GM21619 (cell line): ENCODE measurements at regions not wholly inside any gene's neighbourhood (a gene's known extent, or its start where the extent isn't known, plus 50 kb on each side); places are given as distances from the start of the nearest gene placed in this dataset.
"Not testable (repeated sequence)": the region's sequence is repeated elsewhere in the genome, so short reads cannot be mapped to it uniquely, and the experiment has no call there.

Experiments used
- ATAC-seq: cut with Tn5 transposase; IDR thresholded peaks from one replicate; pipeline ENCODE4 v1.9.1; 2021; ENCODE audit not compliant: unreplicated experiment

DNA sequence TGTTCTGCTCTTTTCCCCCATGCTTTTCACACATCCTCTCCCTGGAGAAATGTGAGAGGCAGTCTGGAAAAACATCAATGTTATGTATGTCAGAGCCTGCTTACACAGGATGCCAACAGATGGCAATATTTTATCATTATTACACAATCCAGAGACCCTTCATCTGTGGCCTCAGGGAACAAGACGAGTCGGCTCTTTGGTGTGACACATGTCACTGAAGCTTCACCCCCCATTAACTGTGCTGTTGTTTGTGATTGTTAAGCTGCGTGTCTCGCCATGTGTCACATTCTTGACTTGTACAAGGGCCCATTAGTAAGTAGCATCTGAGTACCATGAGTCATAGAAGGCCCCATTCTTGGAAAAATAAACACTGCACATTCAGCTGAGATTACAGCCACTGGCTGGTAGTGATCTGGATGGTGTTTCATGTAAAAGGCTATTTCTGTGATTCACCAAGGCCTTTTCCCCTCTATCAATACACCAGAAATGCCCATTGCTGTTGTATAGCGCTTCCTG is 682.1 kb upstream of the SOX9 start:
- ATAC-seq: no peak

- no peak for ATAC-seq
Measured at GRCh38 chr17:71440513-71440912, 680.3 kb upstream of the SOX9 start.

GRCh38 chr17:71441098-71441497 is 679.7 kb upstream of the SOX9 start:
- ATAC-seq: no peak

- no peak for ATAC-seq
Measured at GRCh38 chr17:71444078-71444477, 676.7 kb upstream of the SOX9 start.

- ATAC-seq: no peak
Measured at GRCh38 chr17:71446645-71447437, 674.0 kb upstream of the SOX9 start.

DNA sequence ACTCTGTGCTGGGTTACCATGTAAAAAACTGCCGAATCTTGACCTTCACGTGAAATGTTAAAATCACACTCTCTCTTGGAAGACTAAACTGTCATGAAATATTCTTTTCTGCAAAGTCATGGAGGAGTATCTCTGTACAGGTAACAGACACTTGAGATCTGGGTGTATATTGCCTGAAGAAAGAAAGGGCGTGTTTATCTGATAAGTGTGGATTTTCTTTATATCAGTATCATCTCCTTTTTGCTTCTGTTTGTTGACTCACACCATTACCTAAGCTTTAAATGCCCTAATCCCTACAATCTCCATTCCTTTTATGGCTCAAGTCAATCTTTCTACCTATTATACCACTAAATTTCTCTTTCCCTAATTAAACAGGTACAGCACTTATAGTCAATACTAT is 673.2 kb upstream of the SOX9 start:
- ATAC-seq: no peak

- ATAC-seq: not testable (repeated sequence)
Measured at GRCh38 chr17:71450657-71451056, 670.2 kb upstream of the SOX9 start.

DNA sequence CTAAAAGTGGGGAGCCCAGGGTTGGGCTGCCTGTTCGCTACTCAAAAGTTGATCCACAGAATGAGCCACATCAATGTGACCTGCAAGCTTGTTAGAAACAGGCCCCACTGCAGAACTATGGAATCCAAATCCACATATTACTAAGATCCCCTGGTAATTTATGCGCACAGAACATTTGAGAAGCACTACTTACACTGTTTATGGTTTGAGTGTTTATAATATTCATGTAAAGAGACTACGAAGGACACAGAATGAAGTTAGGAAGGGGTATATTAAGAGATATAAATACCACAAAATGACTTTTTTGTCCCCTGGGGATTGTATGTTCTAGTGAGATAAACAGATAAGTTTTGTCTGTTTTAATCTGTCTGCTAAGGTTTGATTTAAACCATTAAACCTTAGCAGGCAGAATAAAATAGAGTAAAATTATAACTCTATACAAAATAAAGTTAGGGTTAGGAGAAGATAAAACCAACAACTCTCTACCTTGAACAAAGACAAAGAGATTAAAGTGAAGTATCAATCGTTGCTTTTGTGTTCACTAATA is 666.9 kb upstream of the SOX9 start:
- ATAC-seq: no peak

DNA sequence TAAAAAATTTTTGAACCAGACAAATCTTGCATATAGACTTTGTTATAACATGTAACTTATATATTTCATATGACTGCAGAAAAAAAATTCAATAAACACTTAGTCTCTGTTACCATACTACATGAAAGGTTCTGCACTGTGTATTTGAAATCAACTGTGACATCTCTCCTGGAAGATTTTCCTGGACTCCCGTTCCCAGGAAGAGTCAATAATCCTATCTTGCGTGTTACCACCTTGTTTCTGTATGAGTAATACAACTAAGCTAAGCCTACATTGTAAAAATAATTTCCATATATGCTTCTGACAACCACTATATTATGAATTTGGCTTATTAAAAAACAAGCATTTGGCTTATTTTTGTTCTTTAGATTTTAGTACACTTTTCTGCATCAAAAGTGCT is 665.6 kb upstream of the SOX9 start:
- no peak for ATAC-seq

DNA sequence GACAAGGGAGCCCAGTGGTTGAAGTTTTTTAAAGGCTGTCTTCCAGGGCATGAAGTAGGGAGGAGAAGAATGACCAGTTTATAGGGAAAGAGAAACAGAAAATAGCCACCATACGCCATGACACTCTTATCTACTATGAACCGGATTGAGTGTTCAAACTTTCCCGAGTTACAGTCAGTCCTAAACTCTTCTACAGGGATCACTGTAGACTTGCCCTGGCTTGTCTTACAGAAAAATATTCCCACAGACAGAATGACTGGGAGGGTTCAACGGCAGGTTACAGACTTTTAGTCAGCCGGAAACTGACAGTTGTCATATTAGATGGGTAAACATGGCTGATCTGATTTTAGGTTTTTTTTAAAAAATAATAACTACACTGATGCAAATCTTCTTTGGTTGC is 662.5 kb upstream of the SOX9 start:
- no peak for ATAC-seq

- no peak for ATAC-seq
Measured at GRCh38 chr17:71460943-71461342, 659.9 kb upstream of the SOX9 start.

- no peak for ATAC-seq
Measured at GRCh38 chr17:71461498-71462169, 659.2 kb upstream of the SOX9 start.

DNA sequence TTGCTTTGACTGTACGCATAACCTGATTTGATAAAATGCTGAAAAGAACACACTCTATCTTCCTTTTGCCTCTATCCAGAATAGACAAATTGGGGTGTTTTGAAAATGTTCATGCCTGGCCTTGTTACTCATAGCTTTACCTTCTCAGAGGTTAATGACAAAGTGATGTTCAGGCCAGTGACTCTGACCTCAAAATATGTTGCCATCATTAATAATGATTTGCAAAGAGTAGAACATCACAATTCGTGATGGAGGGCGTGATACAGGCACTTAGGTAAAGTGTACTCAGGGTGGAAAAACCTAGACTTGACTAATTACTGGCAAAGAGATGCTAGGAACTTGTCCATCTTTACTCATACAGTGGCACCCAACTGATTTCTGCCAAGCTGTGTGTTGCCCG is 656.6 kb upstream of the SOX9 start:
- no peak for ATAC-seq

DNA sequence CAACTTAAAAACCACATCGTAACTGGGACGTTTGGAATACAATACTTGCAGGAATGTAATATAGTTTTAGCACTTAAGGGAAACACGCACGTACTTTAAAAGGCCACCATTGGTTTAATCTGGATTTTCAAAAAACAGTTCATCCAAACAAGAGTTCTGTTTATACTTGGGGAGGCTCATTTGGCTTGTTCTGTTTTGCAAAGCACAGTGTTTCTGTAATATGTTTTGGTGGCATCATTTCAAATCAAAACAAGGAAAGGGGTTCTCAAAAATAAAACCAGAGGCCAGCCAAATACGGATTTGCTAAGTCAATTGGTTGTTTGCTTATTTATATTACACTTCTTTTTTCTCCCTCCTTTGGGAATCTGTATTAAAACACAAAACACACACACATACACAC is 656.1 kb upstream of the SOX9 start:
- ATAC-seq: no peak

DNA sequence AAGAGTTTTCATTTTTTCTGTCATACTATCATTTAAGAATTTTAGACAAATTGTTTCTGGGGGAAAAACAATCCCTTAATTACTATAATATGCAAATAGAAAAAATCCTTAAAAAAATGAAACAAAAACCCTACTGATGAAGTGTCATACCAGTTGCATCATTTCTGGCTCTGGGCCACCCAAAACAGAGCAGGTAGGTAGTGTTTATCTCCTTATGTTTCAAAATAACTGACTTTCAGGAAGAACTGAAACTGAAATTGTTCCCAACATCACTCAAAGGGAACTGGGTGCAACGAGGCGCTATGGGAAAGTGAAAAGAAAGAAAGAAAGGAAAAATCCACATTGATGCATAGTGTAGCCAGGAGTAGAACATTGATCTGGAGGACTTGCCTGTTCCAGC is 653.1 kb upstream of the SOX9 start:
- ATAC-seq: no peak

- ATAC-seq: no peak
Measured at GRCh38 chr17:71470062-71470461, 650.8 kb upstream of the SOX9 start.

- no peak for ATAC-seq
Measured at GRCh38 chr17:71472809-71473789, 647.7 kb upstream of the SOX9 start.

DNA sequence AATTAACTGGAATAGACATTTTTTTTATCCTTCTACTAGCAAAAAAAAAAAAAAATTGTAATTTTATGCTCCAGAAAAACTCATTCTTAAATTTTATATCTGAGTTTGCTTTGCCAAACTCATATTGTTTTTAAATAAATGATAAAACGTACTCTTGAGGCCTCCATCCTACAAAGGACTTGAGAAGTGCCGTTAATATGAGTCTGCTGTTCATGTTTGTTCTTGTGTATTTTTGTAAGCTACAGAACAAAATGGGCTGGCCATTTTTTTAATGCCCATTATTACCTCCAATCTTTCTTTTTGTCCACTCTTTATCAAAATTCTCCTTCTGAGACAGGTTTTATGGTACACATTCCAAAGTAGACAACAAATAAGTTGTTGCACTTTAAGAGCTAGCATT is 643.5 kb upstream of the SOX9 start:
- ATAC-seq: no peak

DNA sequence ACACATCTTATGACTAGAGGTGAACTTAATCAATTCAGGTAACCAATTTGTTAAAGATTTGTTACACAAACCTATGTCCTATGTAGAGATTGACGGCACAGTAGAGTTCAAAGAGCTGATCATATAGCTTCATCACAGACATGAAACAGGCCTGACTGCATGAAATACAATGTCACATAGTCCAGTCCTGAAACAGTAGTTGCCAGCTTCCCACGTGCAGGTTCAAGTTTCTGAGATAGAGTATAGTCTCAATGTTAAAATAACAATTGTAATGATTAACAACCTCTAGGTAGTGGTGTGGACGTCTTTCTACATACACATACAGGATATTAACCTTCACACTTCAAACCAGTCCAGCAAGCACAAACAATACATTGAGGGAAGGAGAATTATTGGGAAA is 640.7 kb upstream of the SOX9 start:
- no peak for ATAC-seq

DNA sequence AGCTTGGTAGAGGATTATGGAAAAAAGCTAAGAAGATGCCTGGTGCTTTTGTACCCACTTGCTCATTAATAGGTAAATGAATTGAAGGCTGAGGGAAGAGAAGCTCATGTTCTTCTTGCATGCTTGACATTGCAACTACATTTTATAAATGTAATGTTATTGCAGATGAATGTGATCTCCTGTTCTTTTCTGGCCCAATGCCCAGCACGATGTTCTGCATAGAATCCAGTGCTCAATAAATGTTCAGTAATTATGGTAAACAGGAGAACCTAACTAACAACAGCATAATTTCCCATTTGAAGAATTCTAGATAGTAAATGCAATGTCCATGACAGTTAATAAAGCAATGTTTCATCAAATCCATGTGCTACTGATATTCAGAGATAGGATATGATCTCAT is 638.2 kb upstream of the SOX9 start:
- no peak for ATAC-seq

DNA sequence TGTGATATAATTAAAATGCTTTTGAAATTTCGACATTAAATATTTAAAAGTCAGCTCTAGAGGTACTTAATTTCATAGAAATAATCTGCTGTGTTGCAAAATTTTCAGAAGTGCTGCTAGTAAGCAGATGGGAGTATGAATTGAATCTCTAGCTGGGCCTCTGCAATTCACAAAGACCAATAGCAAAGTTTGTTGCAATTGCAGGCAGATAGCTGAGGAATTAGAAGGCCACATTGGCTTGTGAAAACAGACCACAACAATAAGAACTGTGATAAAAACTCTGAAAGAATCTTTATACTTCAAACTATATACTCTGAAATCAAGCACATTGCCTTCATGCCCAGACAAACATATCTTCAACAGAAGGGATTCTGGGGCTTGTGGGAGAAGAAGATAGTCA is 636.3 kb upstream of the SOX9 start:
- ATAC-seq: no peak
